K562 (cell line): ENCODE measurements at regions not wholly inside any gene's neighbourhood (a gene's known extent, or its start where the extent isn't known, plus 50 kb on each side); places are given as distances from the start of the nearest gene placed in this dataset.

Source experiments
- ATAC-seq: fragments of 200-7000 bp; cut with Tn5 transposase; 3 replicates; pipeline ENCODE4 v1.9.1; 2020; ENCODE audit warnings: moderate library complexity
- BruUV-seq: library from RNA; stranded (reverse); fragments of 400-500 nt; replicated peaks from 2 replicates; lab custom pipeline; 2021; lab: Mats Ljungman, UMichigan
- CTCF ChIA-PET: fragments of 300-600 bp; formaldehyde crosslinking; extraction: SDS; loops from one replicate; lab custom pipeline; 2021; ENCODE audit warnings: low intra/inter-chr PET ratio; lab: Yijun Ruan, JAX
- POLR2A ChIA-PET: fragments of 300-600, 350-650 bp; sonication (Branson Sonifier 250); formaldehyde crosslinking; extraction: SDS; loops from one replicate; lab custom pipeline; 2021; ENCODE audit warnings: antibody characterized with exemption, inconsistent platforms; lab: Yijun Ruan, JAX
- DNase-seq, 4 experiments: peaks; one replicate each; pipeline versions ENCODE4 v3.0.0 to v3.0.0-alpha.2; 2011 to 2018; ENCODE audit warnings: low spot score in 3 of 4, mixed read lengths in 3 of 4; ENCODE audit errors: extremely low read depth in 1 of 4
- FAIRE-seq: peaks from 2 replicates; lab custom pipeline; 2011; peaks lifted over from hg19 to GRCh38; lab: Jason Lieb, UNC
- H2AFZ ChIP-seq: 2 replicates; pipeline ENCODE4 v1.6.0; 2011; ENCODE audit warnings: low read depth, low read length, control low read depth, inconsistent platforms
- H3K27ac ChIP-seq: fragments of 200-600 bp; 3 replicates; pipeline ENCODE4 v1.8.0; 2011; ENCODE audit warnings: low read depth, mild to moderate bottlenecking, control low read depth, inconsistent platforms, low read length, moderate library complexity, mixed read lengths; ENCODE audit errors: extremely low read depth
- H3K27me3 ChIP-seq, 2 experiments: fragments of 300-600 bp in 1 of 2; 2 replicates in 1 of 2; 3 replicates in 1 of 2; pipeline versions ENCODE4 v1.6.0 to v1.8.0; 2011; ENCODE audit warnings: inconsistent platforms in 2 of 2, low read length in 2 of 2, mild to moderate bottlenecking in 1 of 2, mixed read lengths in 1 of 2, moderate library complexity in 1 of 2; ENCODE audit not compliant: control insufficient read depth in 2 of 2, insufficient read depth in 2 of 2
- H3K36me3 ChIP-seq: fragments of 300-600 bp; 3 replicates; pipeline ENCODE4 v1.8.0; 2011; ENCODE audit warnings: mild to moderate bottlenecking, low read length, inconsistent platforms; ENCODE audit not compliant: control insufficient read depth, insufficient read depth
- H3K4me1 ChIP-seq, 2 experiments: fragments of 200-600 bp in 1 of 2; replicated peaks in 1 of 2; 2 replicates in 1 of 2; 3 replicates in 1 of 2; pipeline versions ENCODE4 v1.5.1 to v1.8.0; 2011; ENCODE audit warnings: inconsistent platforms in 2 of 2, low read length in 2 of 2, mild to moderate bottlenecking in 1 of 2, mixed read lengths in 1 of 2, moderate library complexity in 1 of 2; ENCODE audit not compliant: control insufficient read depth in 2 of 2, insufficient read depth in 2 of 2
- H3K4me2 ChIP-seq: 2 replicates; pipeline ENCODE4 v1.6.1; 2011; ENCODE audit warnings: low read length, control low read depth, inconsistent platforms, mixed read lengths; ENCODE audit not compliant: insufficient read depth
- H3K4me3 ChIP-seq: fragments of 200-600 bp; sonication (generic), shearing (Covaris generic); 2 replicates; pipeline ENCODE4 v1.5.1; 2016; ENCODE audit warnings: control low read depth, inconsistent platforms
- H3K79me2 ChIP-seq: fragments of 200-600 bp; 3 replicates; pipeline ENCODE4 v1.8.0; 2011; ENCODE audit warnings: low read length, inconsistent platforms; ENCODE audit not compliant: control insufficient read depth, insufficient read depth
- H3K9ac ChIP-seq, 2 experiments: 2 replicates each; pipeline versions ENCODE4 v1.6.0 to v1.6.1; 2011; ENCODE audit warnings: low read depth in 2 of 2, low read length in 2 of 2, control low read depth in 1 of 2, inconsistent platforms in 1 of 2, mild to moderate bottlenecking in 1 of 2, mixed read lengths in 1 of 2; ENCODE audit not compliant: insufficient read depth in 1 of 2
- H3K9me1 ChIP-seq: one replicate; pipeline ENCODE4 v1.6.0; 2011; ENCODE audit warnings: inconsistent platforms, mild to moderate bottlenecking, low read length, moderate library complexity; ENCODE audit not compliant: control insufficient read depth, insufficient read depth
- H3K9me3 ChIP-seq: replicated peaks from 2 replicates; pipeline ENCODE4 v1.5.1; 2011; ENCODE audit warnings: low read depth, low read length, inconsistent platforms; ENCODE audit not compliant: control insufficient read depth, insufficient read depth
- H4K20me1 ChIP-seq: replicated peaks from 2 replicates; pipeline ENCODE4 v1.6.1; 2011; ENCODE audit warnings: low read length, inconsistent platforms, mixed read lengths; ENCODE audit not compliant: control insufficient read depth, insufficient read depth
- HIVEP1 ChIP-seq: fragments of 250-450 bp; sonication (Bioruptor Pico); IDR thresholded peaks from 2 replicates; pipeline ENCODE4 v1.4.0; 2020; ENCODE audit warnings: mild to moderate bottlenecking
- WGBS: fragments of 100-300 bp; shearing (Covaris generic); methylation state at CpG from one replicate; pipeline ENCODE4 v1.1.6; 2016; ENCODE audit warnings: low coverage, mixed read lengths; ENCODE audit not compliant: insufficient coverage; ENCODE audit errors: missing lambda C conversion rate; 5-methylcytosine and 5-hydroxymethylcytosine counted together
- in situ Hi-C: fragments of 300-500 bp; cut with MboI; formaldehyde crosslinking; loops from 4 replicates; pipeline ENCODE4 v1.15.0; 2018; ENCODE audit warnings: inconsistent platforms, mixed read lengths
- intact Hi-C: fragments of 100-400 bp; cut with micrococcal nuclease; formaldehyde crosslinking; loops from 2 replicates; pipeline ENCODE4 v1.14.2; 2022
- TF ChIP-seq, protein P1 (sequence below), 2 experiments: fragments of 450-650 bp; IDR thresholded peaks; 2 replicates each; pipeline ENCODE4 v1.6.1; 2018; ENCODE audit warnings: mild to moderate bottlenecking in 2 of 2, low read depth in 1 of 2; ENCODE audit not compliant: partially characterized antibody in 2 of 2
- TF ChIP-seq, protein P2 (sequence below), 2 experiments: fragments of 450-650 bp; formaldehyde crosslinking in 1 of 2; IDR thresholded peaks; 2 replicates each; pipeline versions ENCODE4 v1.4.0 to v1.6.1; 2014 to 2020; ENCODE audit warnings: mild to moderate bottlenecking in 2 of 2, borderline replicate concordance in 1 of 2, low read depth in 1 of 2

- Histone ChIP-seq H3K79me2 (no peaks in the 10 kb centered on the region), H3K4me2 (no peak overlapping the region), H3K27ac (no peak overlapping the region), H4K20me1 (no peaks in the 10 kb centered on the region), H3K9me3 (no peaks in the 10 kb centered on the region)
- no peak for ATAC-seq
- no TSS peak for BruUV-seq
- TF ChIP-seq, protein P1, sequence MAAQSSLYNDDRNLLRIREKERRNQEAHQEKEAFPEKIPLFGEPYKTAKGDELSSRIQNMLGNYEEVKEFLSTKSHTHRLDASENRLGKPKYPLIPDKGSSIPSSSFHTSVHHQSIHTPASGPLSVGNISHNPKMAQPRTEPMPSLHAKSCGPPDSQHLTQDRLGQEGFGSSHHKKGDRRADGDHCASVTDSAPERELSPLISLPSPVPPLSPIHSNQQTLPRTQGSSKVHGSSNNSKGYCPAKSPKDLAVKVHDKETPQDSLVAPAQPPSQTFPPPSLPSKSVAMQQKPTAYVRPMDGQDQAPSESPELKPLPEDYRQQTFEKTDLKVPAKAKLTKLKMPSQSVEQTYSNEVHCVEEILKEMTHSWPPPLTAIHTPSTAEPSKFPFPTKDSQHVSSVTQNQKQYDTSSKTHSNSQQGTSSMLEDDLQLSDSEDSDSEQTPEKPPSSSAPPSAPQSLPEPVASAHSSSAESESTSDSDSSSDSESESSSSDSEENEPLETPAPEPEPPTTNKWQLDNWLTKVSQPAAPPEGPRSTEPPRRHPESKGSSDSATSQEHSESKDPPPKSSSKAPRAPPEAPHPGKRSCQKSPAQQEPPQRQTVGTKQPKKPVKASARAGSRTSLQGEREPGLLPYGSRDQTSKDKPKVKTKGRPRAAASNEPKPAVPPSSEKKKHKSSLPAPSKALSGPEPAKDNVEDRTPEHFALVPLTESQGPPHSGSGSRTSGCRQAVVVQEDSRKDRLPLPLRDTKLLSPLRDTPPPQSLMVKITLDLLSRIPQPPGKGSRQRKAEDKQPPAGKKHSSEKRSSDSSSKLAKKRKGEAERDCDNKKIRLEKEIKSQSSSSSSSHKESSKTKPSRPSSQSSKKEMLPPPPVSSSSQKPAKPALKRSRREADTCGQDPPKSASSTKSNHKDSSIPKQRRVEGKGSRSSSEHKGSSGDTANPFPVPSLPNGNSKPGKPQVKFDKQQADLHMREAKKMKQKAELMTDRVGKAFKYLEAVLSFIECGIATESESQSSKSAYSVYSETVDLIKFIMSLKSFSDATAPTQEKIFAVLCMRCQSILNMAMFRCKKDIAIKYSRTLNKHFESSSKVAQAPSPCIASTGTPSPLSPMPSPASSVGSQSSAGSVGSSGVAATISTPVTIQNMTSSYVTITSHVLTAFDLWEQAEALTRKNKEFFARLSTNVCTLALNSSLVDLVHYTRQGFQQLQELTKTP (IDR thresholded peaks at IDR 0.05; ENCODE audit: low read depth in 1 of 2, partially characterized antibody in 2 of 2) = no peak
- TF ChIP-seq, protein P2, sequence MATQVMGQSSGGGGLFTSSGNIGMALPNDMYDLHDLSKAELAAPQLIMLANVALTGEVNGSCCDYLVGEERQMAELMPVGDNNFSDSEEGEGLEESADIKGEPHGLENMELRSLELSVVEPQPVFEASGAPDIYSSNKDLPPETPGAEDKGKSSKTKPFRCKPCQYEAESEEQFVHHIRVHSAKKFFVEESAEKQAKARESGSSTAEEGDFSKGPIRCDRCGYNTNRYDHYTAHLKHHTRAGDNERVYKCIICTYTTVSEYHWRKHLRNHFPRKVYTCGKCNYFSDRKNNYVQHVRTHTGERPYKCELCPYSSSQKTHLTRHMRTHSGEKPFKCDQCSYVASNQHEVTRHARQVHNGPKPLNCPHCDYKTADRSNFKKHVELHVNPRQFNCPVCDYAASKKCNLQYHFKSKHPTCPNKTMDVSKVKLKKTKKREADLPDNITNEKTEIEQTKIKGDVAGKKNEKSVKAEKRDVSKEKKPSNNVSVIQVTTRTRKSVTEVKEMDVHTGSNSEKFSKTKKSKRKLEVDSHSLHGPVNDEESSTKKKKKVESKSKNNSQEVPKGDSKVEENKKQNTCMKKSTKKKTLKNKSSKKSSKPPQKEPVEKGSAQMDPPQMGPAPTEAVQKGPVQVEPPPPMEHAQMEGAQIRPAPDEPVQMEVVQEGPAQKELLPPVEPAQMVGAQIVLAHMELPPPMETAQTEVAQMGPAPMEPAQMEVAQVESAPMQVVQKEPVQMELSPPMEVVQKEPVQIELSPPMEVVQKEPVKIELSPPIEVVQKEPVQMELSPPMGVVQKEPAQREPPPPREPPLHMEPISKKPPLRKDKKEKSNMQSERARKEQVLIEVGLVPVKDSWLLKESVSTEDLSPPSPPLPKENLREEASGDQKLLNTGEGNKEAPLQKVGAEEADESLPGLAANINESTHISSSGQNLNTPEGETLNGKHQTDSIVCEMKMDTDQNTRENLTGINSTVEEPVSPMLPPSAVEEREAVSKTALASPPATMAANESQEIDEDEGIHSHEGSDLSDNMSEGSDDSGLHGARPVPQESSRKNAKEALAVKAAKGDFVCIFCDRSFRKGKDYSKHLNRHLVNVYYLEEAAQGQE (IDR thresholded peaks at IDR 0.05; ENCODE audit: borderline replicate concordance) = no peak
- TF ChIP-seq, protein P2 (CRISPR knock-in tag; IDR thresholded peaks at IDR 0.05; ENCODE audit: low read depth) = no peak
- TF ChIP-seq HIVEP1 = no peak
- TF ChIP-seq, all 486 proteins: peak for 0
- POLR2A ChIA-PET = no interaction called here
- H3K9me1 ChIP-seq = no peaks in the 10 kb centered on the region
- no peak overlapping the region for H3K9ac ChIP-seq
- 0% methylated on average over 5 of the region's 5 CpGs for WGBS
- H3K4me1 ChIP-seq = no peaks in the 10 kb centered on the region
- in situ Hi-C loops = no loop called here
- H3K4me3 ChIP-seq = no peak overlapping the region
- CTCF ChIA-PET = no interaction called here
- intact Hi-C loops = no loop called here
- no peaks in the 10 kb centered on the region for H3K27me3 ChIP-seq
- DNase-seq = no peak
- H3K36me3 ChIP-seq = no peaks in the 10 kb centered on the region
- H2AFZ ChIP-seq = no peak overlapping the region
- FAIRE-seq = no peak
These were observed 398.3 kb downstream of the SEC16B start for GRCh38 chr1:177571485-177572076.
